ENCODE measurements at regions not wholly inside any gene's neighbourhood (a gene's known extent, or its start where the extent isn't known, plus 50 kb on each side); places are given as distances from the start of the nearest gene placed in this dataset.

GRCh38 chr7:79524048-79524447 lies 70.6 kb upstream of the MAGI2 start:
- no peaks in the 10 kb centered on the region for H3K4me1 ChIP-seq (ENCODE audit: insufficient read depth)
- H3K36me3 ChIP-seq (replicated peaks; ENCODE audit: insufficient read depth, low read depth): no peaks in the 10 kb centered on the region
- H2AFZ ChIP-seq: no peak overlapping the region
- H3K27me3 ChIP-seq: no peaks in the 10 kb centered on the region
- H3K9me2 ChIP-seq (replicated peaks; ENCODE audit: insufficient read depth): no peaks in the 10 kb centered on the region
- H3K27ac ChIP-seq: no peak overlapping the region
- no peaks in the 10 kb centered on the region for H3K79me2 ChIP-seq
- no peak overlapping the region for H3K4me3 ChIP-seq
- no peaks in the 10 kb centered on the region for H3K9me3 ChIP-seq (ENCODE audit: low read depth)
- 100% methylated on average over 4 of the region's 4 CpGs for WGBS (ENCODE audit: low lambda C conversion rate, missing lambda C conversion rate)
- no peaks in the 10 kb centered on the region for H4K20me1 ChIP-seq (ENCODE audit: insufficient read depth, poor library complexity, severe bottlenecking)
- TF ChIP-seq, protein P1, sequence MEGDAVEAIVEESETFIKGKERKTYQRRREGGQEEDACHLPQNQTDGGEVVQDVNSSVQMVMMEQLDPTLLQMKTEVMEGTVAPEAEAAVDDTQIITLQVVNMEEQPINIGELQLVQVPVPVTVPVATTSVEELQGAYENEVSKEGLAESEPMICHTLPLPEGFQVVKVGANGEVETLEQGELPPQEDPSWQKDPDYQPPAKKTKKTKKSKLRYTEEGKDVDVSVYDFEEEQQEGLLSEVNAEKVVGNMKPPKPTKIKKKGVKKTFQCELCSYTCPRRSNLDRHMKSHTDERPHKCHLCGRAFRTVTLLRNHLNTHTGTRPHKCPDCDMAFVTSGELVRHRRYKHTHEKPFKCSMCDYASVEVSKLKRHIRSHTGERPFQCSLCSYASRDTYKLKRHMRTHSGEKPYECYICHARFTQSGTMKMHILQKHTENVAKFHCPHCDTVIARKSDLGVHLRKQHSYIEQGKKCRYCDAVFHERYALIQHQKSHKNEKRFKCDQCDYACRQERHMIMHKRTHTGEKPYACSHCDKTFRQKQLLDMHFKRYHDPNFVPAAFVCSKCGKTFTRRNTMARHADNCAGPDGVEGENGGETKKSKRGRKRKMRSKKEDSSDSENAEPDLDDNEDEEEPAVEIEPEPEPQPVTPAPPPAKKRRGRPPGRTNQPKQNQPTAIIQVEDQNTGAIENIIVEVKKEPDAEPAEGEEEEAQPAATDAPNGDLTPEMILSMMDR (IDR thresholded peaks at IDR 0.05; ENCODE audit: poor library complexity): no peak
- TF ChIP-seq EZH2phosphoT487 (IDR thresholded peaks at IDR 0.05; ENCODE audit: low read depth, severe bottlenecking, unreplicated experiment) (no peak), EZH2 (IDR thresholded peaks at IDR 0.05; ENCODE audit: borderline replicate concordance) (no peak)
- DNase-seq (ENCODE audit: low spot score): no peak
- no peak overlapping the region for H3K4me2 ChIP-seq

- Histone ChIP-seq H3K27me3 (no peaks in the 10 kb centered on the region), H3K27ac (no peak overlapping the region), H3K36me3 (replicated peaks; ENCODE audit: insufficient read depth, low read depth) (no peaks in the 10 kb centered on the region), H3K9me3 (ENCODE audit: low read depth) (no peaks in the 10 kb centered on the region), H3K79me2 (no peaks in the 10 kb centered on the region), H3K9me2 (replicated peaks; ENCODE audit: insufficient read depth) (no peaks in the 10 kb centered on the region), H2AFZ (no peak overlapping the region), H3K4me1 (ENCODE audit: insufficient read depth) (no peaks in the 10 kb centered on the region), H4K20me1 (ENCODE audit: insufficient read depth, poor library complexity, severe bottlenecking) (no peaks in the 10 kb centered on the region), H3K4me3 (no peak overlapping the region), H3K4me2 (no peak overlapping the region)
- WGBS (ENCODE audit: low lambda C conversion rate, missing lambda C conversion rate): 81% methylated on average over 1 of the region's 1 CpG
- no peak for DNase-seq (ENCODE audit: low spot score)
- TF ChIP-seq, protein P1 (IDR thresholded peaks at IDR 0.05; ENCODE audit: poor library complexity): no peak
- TF ChIP-seq EZH2phosphoT487 (IDR thresholded peaks at IDR 0.05; ENCODE audit: low read depth, severe bottlenecking, unreplicated experiment): no peak
- no peak for TF ChIP-seq EZH2 (IDR thresholded peaks at IDR 0.05; ENCODE audit: borderline replicate concordance)
Observed at GRCh38 chr7:79523436-79523835, 70.0 kb upstream of the MAGI2 start.

DNA sequence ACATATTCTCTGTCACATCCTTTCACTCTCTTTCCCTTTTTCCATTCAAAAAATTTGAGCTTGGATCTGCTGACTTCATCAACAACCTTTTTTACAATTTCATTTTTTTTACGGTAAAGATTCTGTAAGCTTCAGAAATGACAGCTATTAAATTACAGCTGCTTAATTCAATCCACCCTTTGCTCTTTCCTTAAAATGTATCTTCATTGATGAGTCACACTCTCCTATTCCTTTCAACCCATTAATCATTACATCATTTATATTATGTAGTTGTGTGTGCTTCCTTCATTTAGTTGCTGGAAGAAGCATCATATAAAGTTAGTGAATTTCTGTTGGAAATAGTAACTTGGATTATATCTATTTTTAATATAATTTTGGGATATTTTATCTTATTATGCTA lies 67.1 kb upstream of the MAGI2 start:
- H3K9me2 ChIP-seq (replicated peaks; ENCODE audit: insufficient read depth): no peaks in the 10 kb centered on the region
- 74% methylated on average over 1 of the region's 1 CpG for WGBS (ENCODE audit: low lambda C conversion rate, missing lambda C conversion rate)
- H2AFZ ChIP-seq: no peak overlapping the region
- TF ChIP-seq, protein P1 (IDR thresholded peaks at IDR 0.05; ENCODE audit: poor library complexity): no peak
- no peak for TF ChIP-seq EZH2 (IDR thresholded peaks at IDR 0.05; ENCODE audit: borderline replicate concordance)
- H3K79me2 ChIP-seq: no peaks in the 10 kb centered on the region
- H3K27me3 ChIP-seq: no peaks in the 10 kb centered on the region
- no peaks in the 10 kb centered on the region for H3K4me1 ChIP-seq (ENCODE audit: insufficient read depth)
- H4K20me1 ChIP-seq (ENCODE audit: insufficient read depth, poor library complexity, severe bottlenecking): no peaks in the 10 kb centered on the region
- H3K27ac ChIP-seq: no peak overlapping the region
- H3K4me2 ChIP-seq: no peak overlapping the region
- no peaks in the 10 kb centered on the region for H3K9me3 ChIP-seq (ENCODE audit: low read depth)
- no peaks in the 10 kb centered on the region for H3K36me3 ChIP-seq (replicated peaks; ENCODE audit: insufficient read depth, low read depth)
- DNase-seq (ENCODE audit: low spot score): no peak
- no peak overlapping the region for H3K4me3 ChIP-seq

DNA sequence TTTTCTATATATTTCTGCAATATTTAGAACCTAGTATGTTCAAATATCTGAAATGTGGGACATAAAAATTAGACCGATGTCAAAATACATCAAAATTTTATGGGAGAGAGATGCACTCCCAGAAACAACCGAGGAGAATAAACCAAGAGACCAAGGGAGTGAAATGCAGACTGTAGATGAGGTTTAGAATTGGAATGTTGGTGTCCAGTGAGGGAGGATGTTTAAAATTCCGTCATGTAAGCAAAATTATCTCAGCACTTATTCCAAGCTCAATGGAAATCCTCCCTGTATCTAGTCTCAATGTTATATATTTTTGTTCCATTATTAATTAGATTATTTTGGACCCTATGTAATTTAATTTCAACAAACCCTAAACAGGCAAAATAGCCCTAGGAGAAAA lies 61.9 kb upstream of the MAGI2 start:
- DNase-seq (ENCODE audit: low spot score): no peak
- 83% methylated on average over 3 of the region's 3 CpGs for WGBS (ENCODE audit: low lambda C conversion rate, missing lambda C conversion rate)
- Histone ChIP-seq H3K27me3 (no peaks in the 10 kb centered on the region), H2AFZ (no peak overlapping the region), H3K4me1 (ENCODE audit: insufficient read depth) (no peaks in the 10 kb centered on the region), H3K79me2 (no peaks in the 10 kb centered on the region), H4K20me1 (ENCODE audit: insufficient read depth, poor library complexity, severe bottlenecking) (no peaks in the 10 kb centered on the region), H3K27ac (no peak overlapping the region), H3K36me3 (replicated peaks; ENCODE audit: insufficient read depth, low read depth) (no peaks in the 10 kb centered on the region), H3K4me2 (no peak overlapping the region), H3K4me3 (no peak overlapping the region), H3K9me3 (ENCODE audit: low read depth) (no peaks in the 10 kb centered on the region), H3K9me2 (replicated peaks; ENCODE audit: insufficient read depth) (no peaks in the 10 kb centered on the region)
- TF ChIP-seq EZH2phosphoT487 (IDR thresholded peaks at IDR 0.05; ENCODE audit: low read depth, severe bottlenecking, unreplicated experiment) (no peak), EZH2 (IDR thresholded peaks at IDR 0.05; ENCODE audit: borderline replicate concordance) (no peak)
- TF ChIP-seq, protein P1 (IDR thresholded peaks at IDR 0.05; ENCODE audit: poor library complexity): no peak

Measured in hepatocyte (in vitro differentiated cells).